Psoas muscle (tissue), 7 donors: ENCODE measurements at regions not wholly inside any gene's neighbourhood (a gene's known extent, or its start where the extent isn't known, plus 50 kb on each side); places are given as distances from the start of the nearest gene placed in this dataset.

Experiments used
- ATAC-seq, 4 donors: fragments of 200-7000 bp; cut with Tn5 transposase; one replicate each; pipeline ENCODE4 v1.9.1; 2020; ENCODE audit warnings: moderate library complexity in 3 of 4, mild to moderate bottlenecking in 2 of 4
- DNase-seq, 2 donors: peaks; one replicate each; pipeline ENCODE4 v3.0.0-alpha.2; 2020
- H3K27ac ChIP-seq: fragments of 200-600 bp; one replicate; pipeline ENCODE4 v1.8.0; 2022
- H3K27me3 ChIP-seq, 3 donors: fragments of 200-600 bp in 1 of 3; one replicate each; pipeline versions ENCODE4 v1.6.1 to v1.8.0; 2013 to 2022; ENCODE audit warnings: low read length in 2 of 3, mild to moderate bottlenecking in 2 of 3, moderate library complexity in 1 of 3; ENCODE audit not compliant: insufficient read depth in 3 of 3
- H3K36me3 ChIP-seq, 2 donors: fragments of 200-600 bp in 1 of 2; one replicate each; pipeline versions ENCODE4 v1.6.1 to v1.8.0; 2013 to 2022; ENCODE audit warnings: low read depth in 1 of 2, mild to moderate bottlenecking in 1 of 2, moderate library complexity in 1 of 2; ENCODE audit not compliant: insufficient read depth in 1 of 2
- H3K4me1 ChIP-seq: fragments of 200-600 bp; one replicate; pipeline ENCODE4 v1.8.0; 2022
- H3K4me3 ChIP-seq: fragments of 200-600 bp; one replicate; pipeline ENCODE4 v1.8.0; 2022; ENCODE audit warnings: mild to moderate bottlenecking
- H3K9me3 ChIP-seq: fragments of 200-600 bp; one replicate; pipeline ENCODE4 v1.8.0; 2022
- WGBS, 3 donors: extraction: QIAGEN DNeasy Blood & Tissue Kit; methylation state at CpG; one replicate each; pipeline versions ENCODE4 v1.1.6 to v1.1.7; 2013; 5-methylcytosine and 5-hydroxymethylcytosine counted together
- intact Hi-C, 2 donors: fragments of 100-400 bp; cut with DNase I; formaldehyde crosslinking; loops; one replicate each; pipeline versions ENCODE4 v1.11.0 to v1.14.2; 2022
- TF ChIP-seq, protein P1 (sequence below): fragments of 200-600 bp; IDR thresholded peaks from one replicate; pipeline ENCODE4 v1.8.0; 2022; ENCODE audit warnings: antibody characterized with exemption
- donor health status: healthy with polysubstance abuse.
- donor health status: DM: no; HTN: no; CAD: no; lungs with moderate emphysema.
- donor health status: Bipolar disorder and iron deficiency.
- donor health status: healthy.
- donor health status: DM: yes; HTN: yes; CAD: no.
- donor health status: DM: no; HTN: no; CAD: no.
- donor health status: DM: yes; HTN: yes; CAD: no.

DNA sequence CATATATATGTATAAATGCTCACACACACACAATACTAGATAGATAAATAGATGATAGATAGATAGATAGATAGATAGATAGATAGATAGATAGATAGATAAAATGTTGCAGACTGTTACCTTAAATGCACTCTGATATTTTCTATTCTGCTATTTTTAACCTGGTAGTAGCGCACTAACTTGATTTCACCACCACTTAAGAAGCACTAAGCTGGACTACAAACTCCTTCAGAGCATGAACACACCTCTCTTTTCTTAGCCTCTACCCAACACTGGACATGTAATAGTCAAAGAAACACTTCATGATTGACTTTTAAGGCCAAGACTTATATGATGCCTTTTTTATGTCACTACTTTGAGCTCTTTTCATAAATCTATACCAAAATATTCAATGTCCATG lies 304.6 kb upstream of the UBE2E2 start:
- Histone ChIP-seq H3K9me3 (peaks cover 9% of the 10 kb centered on the region), H3K4me1 (peaks cover 7% of the 10 kb centered on the region), H3K36me3 (no peaks in the 10 kb centered on the region), H3K27me3 (peaks cover 0 to 2% (median 0%) of the 10 kb centered on the region in 3 donors), H3K4me3 (no peak overlapping the region), H3K27ac (no peak overlapping the region)
- ATAC-seq (peak in 3 of 4 donors; percentile 50 to 78 (median 71)), DNase-seq (no peak)
- intact Hi-C loops, result no loop called here
- TF ChIP-seq, protein P1, sequence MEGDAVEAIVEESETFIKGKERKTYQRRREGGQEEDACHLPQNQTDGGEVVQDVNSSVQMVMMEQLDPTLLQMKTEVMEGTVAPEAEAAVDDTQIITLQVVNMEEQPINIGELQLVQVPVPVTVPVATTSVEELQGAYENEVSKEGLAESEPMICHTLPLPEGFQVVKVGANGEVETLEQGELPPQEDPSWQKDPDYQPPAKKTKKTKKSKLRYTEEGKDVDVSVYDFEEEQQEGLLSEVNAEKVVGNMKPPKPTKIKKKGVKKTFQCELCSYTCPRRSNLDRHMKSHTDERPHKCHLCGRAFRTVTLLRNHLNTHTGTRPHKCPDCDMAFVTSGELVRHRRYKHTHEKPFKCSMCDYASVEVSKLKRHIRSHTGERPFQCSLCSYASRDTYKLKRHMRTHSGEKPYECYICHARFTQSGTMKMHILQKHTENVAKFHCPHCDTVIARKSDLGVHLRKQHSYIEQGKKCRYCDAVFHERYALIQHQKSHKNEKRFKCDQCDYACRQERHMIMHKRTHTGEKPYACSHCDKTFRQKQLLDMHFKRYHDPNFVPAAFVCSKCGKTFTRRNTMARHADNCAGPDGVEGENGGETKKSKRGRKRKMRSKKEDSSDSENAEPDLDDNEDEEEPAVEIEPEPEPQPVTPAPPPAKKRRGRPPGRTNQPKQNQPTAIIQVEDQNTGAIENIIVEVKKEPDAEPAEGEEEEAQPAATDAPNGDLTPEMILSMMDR, result no peak
- WGBS, 3 donors, result 28 to 54% (median 45%) methylated on average over 1 of the region's 1 CpG

DNA sequence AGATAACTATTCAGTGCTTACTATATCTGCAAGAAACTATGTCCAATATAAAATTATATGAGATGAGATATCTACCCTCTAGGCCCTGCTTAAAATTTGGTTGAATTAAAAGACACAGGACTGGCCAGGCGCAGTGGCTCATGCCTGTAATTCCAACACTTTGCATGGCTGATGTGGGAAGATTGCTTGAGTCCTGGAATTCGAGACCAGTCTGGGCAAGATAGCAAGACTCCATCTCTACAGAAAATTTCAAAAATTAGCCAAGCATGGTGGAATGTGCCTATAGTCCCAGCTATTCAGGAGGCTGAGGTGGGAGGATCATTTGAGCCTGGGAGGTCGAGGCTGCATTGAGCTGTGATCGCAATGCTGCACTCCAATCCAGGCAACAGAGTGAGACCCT lies 303.7 kb upstream of the UBE2E2 start:
- TF ChIP-seq, protein P1, result no peak
- intact Hi-C loops, result no loop called here
- 94 to 96% (median 94%) methylated on average over 4 of the region's 4 CpGs for WGBS, 3 donors

DNA sequence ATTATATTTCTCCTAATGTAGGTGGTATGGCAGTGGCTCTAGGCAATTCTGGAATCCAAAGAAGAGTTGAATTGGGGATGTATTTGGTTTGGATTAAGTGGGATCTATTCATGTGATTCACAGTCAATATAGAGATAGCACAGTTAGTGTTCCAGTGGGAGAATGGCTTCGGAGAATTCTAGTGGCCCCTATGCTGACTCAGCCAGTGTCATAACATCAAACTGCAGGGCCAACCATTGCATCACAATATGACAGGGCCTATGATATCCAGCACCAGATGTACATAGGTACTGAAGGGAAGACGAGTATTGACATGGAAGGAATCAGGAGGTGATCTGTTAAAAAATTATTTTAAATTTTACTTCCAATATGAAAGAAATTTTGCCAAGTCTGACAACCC lies 302.8 kb upstream of the UBE2E2 start:
- H3K9me3 ChIP-seq, result peaks cover 9% of the 10 kb centered on the region
- WGBS, 3 donors, result 86 to 100% (median 90%) methylated on average over 2 of the region's 2 CpGs
- peaks cover 0 to 2% (median 0%) of the 10 kb centered on the region in 3 donors for H3K27me3 ChIP-seq
- H3K4me3 ChIP-seq, result no peak overlapping the region
- peaks cover 7% of the 10 kb centered on the region for H3K4me1 ChIP-seq
- ATAC-seq (no peak), DNase-seq (no peak)
- H3K27ac ChIP-seq, result no peak overlapping the region
- no peaks in the 10 kb centered on the region for H3K36me3 ChIP-seq
- intact Hi-C loops, result no loop called here
- TF ChIP-seq, protein P1, result no peak

More for the DNA sequence above, 303.7 kb upstream of the UBE2E2 start:
- no peak overlapping the region for H3K27ac ChIP-seq
- H3K9me3 ChIP-seq, result peaks cover 9% of the 10 kb centered on the region
- no peak for ATAC-seq
- H3K4me3 ChIP-seq, result no peak overlapping the region
- H3K4me1 ChIP-seq, result peaks cover 7% of the 10 kb centered on the region
- DNase-seq, result no peak
- H3K27me3 ChIP-seq, result peaks cover 0 to 2% (median 0%) of the 10 kb centered on the region in 3 donors
- H3K36me3 ChIP-seq, result no peaks in the 10 kb centered on the region

DNA sequence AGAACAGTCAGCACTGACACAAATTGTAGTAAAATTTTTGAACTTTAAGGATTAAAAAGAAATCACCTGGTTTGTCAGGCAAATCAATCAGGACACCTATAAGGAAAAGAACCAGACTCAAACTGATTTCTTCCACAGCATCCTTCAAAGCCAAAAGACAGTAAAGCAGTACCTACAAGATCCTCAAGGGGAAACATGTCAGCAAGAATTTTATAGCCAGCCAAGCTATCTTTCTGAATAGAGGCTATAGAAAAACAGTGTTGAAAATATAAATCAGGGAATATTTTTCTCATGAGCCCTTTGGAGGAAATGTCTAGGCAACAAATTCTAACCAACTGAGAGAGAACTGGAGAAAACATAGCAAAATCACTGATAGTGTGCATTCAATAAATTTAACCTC lies 301.4 kb upstream of the UBE2E2 start:
- intact Hi-C loops, result no loop called here

More for the DNA sequence above, 301.4 kb upstream of the UBE2E2 start:
- peaks cover 7% of the 10 kb centered on the region for H3K4me1 ChIP-seq
- H3K27ac ChIP-seq, result no peak overlapping the region
- no peaks in the 10 kb centered on the region for H3K36me3 ChIP-seq
- ATAC-seq (no peak), DNase-seq (no peak)
- TF ChIP-seq, protein P1, result no peak
- peaks cover 0 to 2% (median 0%) of the 10 kb centered on the region in 3 donors for H3K27me3 ChIP-seq
- H3K9me3 ChIP-seq, result peaks cover 9% of the 10 kb centered on the region
- H3K4me3 ChIP-seq, result no peak overlapping the region
